Natural killer cell treated with Interleukin-12 subunit alpha and Interleukin-12 subunit beta and Interleukin-15 and Interleukin-18, amount 100 ng/mL, for 72 hours (primary cell): ENCODE measurements at regions not wholly inside any gene's neighbourhood (a gene's known extent, or its start where the extent isn't known, plus 50 kb on each side); places are given as distances from the start of the nearest gene placed in this dataset.
"Not testable (repeated sequence)": the region's sequence is repeated elsewhere in the genome, so short reads cannot be mapped to it uniquely, and the experiment has no call there.

Experiments used
- ATAC-seq, 2 donors: fragments of 150-1000 bp; cut with Tn5 transposase in 1 of 2; sonication (Bioruptor Pico), chemical (Tn5 transposase) in 1 of 2; 2 replicates each; pipeline ENCODE4 v1.10.0; 2021
- DNase-seq: peaks from one replicate; pipeline ENCODE4 v3.0.0; 2022; ENCODE audit warnings: low spot score
- H3K27ac Mint-ChIP-seq, 2 donors: 1 replicate in 1 of 2; 2 replicates in 1 of 2; pipeline ENCODE4 v1.8.0; 2022; ENCODE audit warnings: mixed read lengths in 2 of 2, mild to moderate bottlenecking in 1 of 2, moderate library complexity in 1 of 2
- H3K27me3 Mint-ChIP-seq, 2 donors: 1 replicate in 1 of 2; 2 replicates in 1 of 2; pipeline ENCODE4 v1.8.0; 2022; ENCODE audit warnings: mixed read lengths in 2 of 2
- H3K36me3 Mint-ChIP-seq: one replicate; pipeline ENCODE4 v1.8.0; 2022; ENCODE audit warnings: mixed read lengths
- H3K4me1 Mint-ChIP-seq, 2 donors: 1 replicate in 1 of 2; 2 replicates in 1 of 2; pipeline ENCODE4 v1.8.0; 2022; ENCODE audit warnings: low read depth in 2 of 2, mixed read lengths in 2 of 2, mild to moderate bottlenecking in 1 of 2
- H3K4me3 Mint-ChIP-seq: one replicate; pipeline ENCODE4 v1.8.0; 2022; ENCODE audit warnings: mixed read lengths
- H3K9me3 Mint-ChIP-seq: 2 replicates; pipeline ENCODE4 v1.8.0; 2022; ENCODE audit warnings: mixed read lengths

- Mint-ChIP-seq H3K27me3 (peaks cover 0 to 3% of the 10 kb centered on the region in 2 donors), H3K4me3 (no peak overlapping the region), H3K27ac (no peak overlapping the region), H3K9me3 (no peaks in the 10 kb centered on the region), H3K36me3 (no peaks in the 10 kb centered on the region), H3K4me1 (peaks cover 12 to 18% of the 10 kb centered on the region in 2 donors)
- ATAC-seq: no peak
- DNase-seq: no peak
These were observed 60.9 kb upstream of the CD2AP start for GRCh38 chr6:47416396-47417345.

GRCh38 chr6:47419621-47420020, 58.0 kb upstream of the CD2AP start:
- H3K27me3 Mint-ChIP-seq: peaks cover 0 to 3% of the 10 kb centered on the region in 2 donors
- DNase-seq: no peak
- H3K36me3 Mint-ChIP-seq: no peaks in the 10 kb centered on the region
- no peak for ATAC-seq
- H3K27ac Mint-ChIP-seq: no peak overlapping the region
- no peak overlapping the region for H3K4me3 Mint-ChIP-seq
- peaks cover 3 to 8% of the 10 kb centered on the region in 2 donors for H3K4me1 Mint-ChIP-seq
- H3K9me3 Mint-ChIP-seq: no peaks in the 10 kb centered on the region

- Mint-ChIP-seq H3K4me3 (no peak overlapping the region), H3K4me1 (no peaks in the 10 kb centered on the region), H3K27ac (no peak overlapping the region), H3K27me3 (peaks cover 0 to 4% of the 10 kb centered on the region in 2 donors), H3K9me3 (peaks cover under 1% of the 10 kb centered on the region), H3K36me3 (no peaks in the 10 kb centered on the region)
- ATAC-seq (no peak), DNase-seq (no peak)
These were observed 56.9 kb upstream of the CD2AP start for GRCh38 chr6:47420394-47421371.

GRCh38 chr6:47423079-47423478, 54.5 kb upstream of the CD2AP start:
- no peaks in the 10 kb centered on the region for H3K4me1 Mint-ChIP-seq
- ATAC-seq: no peak
- H3K9me3 Mint-ChIP-seq: peaks cover 2% of the 10 kb centered on the region
- H3K27me3 Mint-ChIP-seq: peaks cover 0 to 5% of the 10 kb centered on the region in 2 donors
- no peak overlapping the region for H3K27ac Mint-ChIP-seq
- no peak overlapping the region for H3K4me3 Mint-ChIP-seq
- H3K36me3 Mint-ChIP-seq: no peaks in the 10 kb centered on the region
- no peak for DNase-seq

GRCh38 chr6:47424436-47424836, 53.2 kb upstream of the CD2AP start:
- no peaks in the 10 kb centered on the region for H3K4me1 Mint-ChIP-seq
- H3K27me3 Mint-ChIP-seq: peaks cover 0 to 2% of the 10 kb centered on the region in 2 donors
- DNase-seq: no peak
- peaks cover 6% of the 10 kb centered on the region for H3K36me3 Mint-ChIP-seq
- H3K9me3 Mint-ChIP-seq: peaks cover 7% of the 10 kb centered on the region
- no peak for ATAC-seq
- H3K27ac Mint-ChIP-seq: no peak overlapping the region
- no peak overlapping the region for H3K4me3 Mint-ChIP-seq

GRCh38 chr6:47425724-47426123, 51.9 kb upstream of the CD2AP start:
- H3K4me1 Mint-ChIP-seq, H3K9me3 Mint-ChIP-seq, H3K27me3 Mint-ChIP-seq, H3K4me3 Mint-ChIP-seq, H3K36me3 Mint-ChIP-seq, DNase-seq, H3K27ac Mint-ChIP-seq, ATAC-seq: not testable (repeated sequence)

GRCh38 chr6:47426524-47427302, 50.9 kb upstream of the CD2AP start:
- peaks cover 7% of the 10 kb centered on the region for H3K36me3 Mint-ChIP-seq
- no peak for ATAC-seq
- DNase-seq: no peak
- peaks cover 11% of the 10 kb centered on the region for H3K9me3 Mint-ChIP-seq
- no peak overlapping the region for H3K27ac Mint-ChIP-seq
- no peak overlapping the region for H3K4me3 Mint-ChIP-seq
- no peaks in the 10 kb centered on the region for H3K4me1 Mint-ChIP-seq
- H3K27me3 Mint-ChIP-seq: peaks cover 0 to 2% of the 10 kb centered on the region in 2 donors

GRCh38 chr6:47427680-47428079, 49.9 kb upstream of the CD2AP start:
- H3K27ac Mint-ChIP-seq: no peak overlapping the region
- no peak for DNase-seq
- H3K4me3 Mint-ChIP-seq: no peak overlapping the region
- H3K4me1 Mint-ChIP-seq: no peaks in the 10 kb centered on the region
- peaks cover 0 to 2% of the 10 kb centered on the region in 2 donors for H3K27me3 Mint-ChIP-seq
- peaks cover 7% of the 10 kb centered on the region for H3K36me3 Mint-ChIP-seq
- peaks cover 11% of the 10 kb centered on the region for H3K9me3 Mint-ChIP-seq
- ATAC-seq: no peak
